ENCODE measurements at regions not wholly inside any gene's neighbourhood (a gene's known extent, or its start where the extent isn't known, plus 50 kb on each side); places are given as distances from the start of the nearest gene placed in this dataset.

DNA sequence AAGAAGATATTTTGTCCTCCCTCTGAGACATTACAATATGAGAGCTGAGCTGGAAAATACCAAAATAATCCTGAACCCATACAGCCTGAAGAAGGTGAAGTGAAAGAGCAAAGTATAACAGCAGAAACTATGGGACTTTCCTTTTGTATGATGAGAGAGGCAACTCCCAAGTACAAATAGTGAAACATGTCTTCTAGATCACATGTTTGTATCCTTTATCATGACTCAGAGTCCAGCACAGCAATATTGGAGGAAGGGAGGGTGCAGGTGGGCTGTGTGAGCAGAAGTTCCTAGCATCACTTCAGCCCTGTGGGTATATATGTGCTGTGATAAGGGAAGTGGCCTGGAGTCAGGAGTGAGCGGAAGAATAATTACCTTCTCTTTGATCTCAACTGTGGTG, 265.6 kb upstream of the NRXN1 start:
- DNase-seq (ENCODE audit: low spot score): peak; percentile 13
- no peaks in the 10 kb centered on the region for H3K36me3 ChIP-seq (replicated peaks; ENCODE audit: insufficient read depth, low read depth)
- no peaks in the 10 kb centered on the region for H3K4me1 ChIP-seq (ENCODE audit: insufficient read depth)
- H3K4me2 ChIP-seq: no peak overlapping the region
- no peaks in the 10 kb centered on the region for H3K9me2 ChIP-seq (replicated peaks; ENCODE audit: insufficient read depth)
- TF ChIP-seq EZH2 (IDR thresholded peaks at IDR 0.05; ENCODE audit: borderline replicate concordance): no peak
- TF ChIP-seq EZH2phosphoT487 (IDR thresholded peaks at IDR 0.05; ENCODE audit: low read depth, severe bottlenecking, unreplicated experiment): no peak
- TF ChIP-seq, protein P1, sequence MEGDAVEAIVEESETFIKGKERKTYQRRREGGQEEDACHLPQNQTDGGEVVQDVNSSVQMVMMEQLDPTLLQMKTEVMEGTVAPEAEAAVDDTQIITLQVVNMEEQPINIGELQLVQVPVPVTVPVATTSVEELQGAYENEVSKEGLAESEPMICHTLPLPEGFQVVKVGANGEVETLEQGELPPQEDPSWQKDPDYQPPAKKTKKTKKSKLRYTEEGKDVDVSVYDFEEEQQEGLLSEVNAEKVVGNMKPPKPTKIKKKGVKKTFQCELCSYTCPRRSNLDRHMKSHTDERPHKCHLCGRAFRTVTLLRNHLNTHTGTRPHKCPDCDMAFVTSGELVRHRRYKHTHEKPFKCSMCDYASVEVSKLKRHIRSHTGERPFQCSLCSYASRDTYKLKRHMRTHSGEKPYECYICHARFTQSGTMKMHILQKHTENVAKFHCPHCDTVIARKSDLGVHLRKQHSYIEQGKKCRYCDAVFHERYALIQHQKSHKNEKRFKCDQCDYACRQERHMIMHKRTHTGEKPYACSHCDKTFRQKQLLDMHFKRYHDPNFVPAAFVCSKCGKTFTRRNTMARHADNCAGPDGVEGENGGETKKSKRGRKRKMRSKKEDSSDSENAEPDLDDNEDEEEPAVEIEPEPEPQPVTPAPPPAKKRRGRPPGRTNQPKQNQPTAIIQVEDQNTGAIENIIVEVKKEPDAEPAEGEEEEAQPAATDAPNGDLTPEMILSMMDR (IDR thresholded peaks at IDR 0.05; ENCODE audit: poor library complexity): no peak
- WGBS (ENCODE audit: low lambda C conversion rate, missing lambda C conversion rate): 50% methylated on average over 1 of the region's 1 CpG
- no peaks in the 10 kb centered on the region for H3K9me3 ChIP-seq (ENCODE audit: low read depth)
- H3K27ac ChIP-seq: no peak overlapping the region
- H2AFZ ChIP-seq: no peak overlapping the region
- H3K27me3 ChIP-seq: no peaks in the 10 kb centered on the region
- H3K4me3 ChIP-seq: no peak overlapping the region
- H3K79me2 ChIP-seq: no peaks in the 10 kb centered on the region
- no peaks in the 10 kb centered on the region for H4K20me1 ChIP-seq (ENCODE audit: insufficient read depth, poor library complexity, severe bottlenecking)

GRCh38 chr2:51293566-51294200, 261.8 kb upstream of the NRXN1 start:
- TF ChIP-seq, protein P1 (IDR thresholded peaks at IDR 0.05; ENCODE audit: poor library complexity): no peak
- no peak for TF ChIP-seq EZH2phosphoT487 (IDR thresholded peaks at IDR 0.05; ENCODE audit: low read depth, severe bottlenecking, unreplicated experiment)
- H3K9me3 ChIP-seq (ENCODE audit: low read depth): no peaks in the 10 kb centered on the region
- no peak overlapping the region for H3K27ac ChIP-seq
- no peaks in the 10 kb centered on the region for H4K20me1 ChIP-seq (ENCODE audit: insufficient read depth, poor library complexity, severe bottlenecking)
- H3K4me3 ChIP-seq: no peak overlapping the region
- H3K79me2 ChIP-seq: no peaks in the 10 kb centered on the region
- 72% methylated on average over 5 of the region's 5 CpGs for WGBS (ENCODE audit: low lambda C conversion rate, missing lambda C conversion rate)
- H3K36me3 ChIP-seq (replicated peaks; ENCODE audit: insufficient read depth, low read depth): no peaks in the 10 kb centered on the region
- H2AFZ ChIP-seq: no peak overlapping the region
- DNase-seq (ENCODE audit: low spot score): no peak
- H3K4me2 ChIP-seq: no peak overlapping the region
- no peaks in the 10 kb centered on the region for H3K27me3 ChIP-seq
- no peaks in the 10 kb centered on the region for H3K4me1 ChIP-seq (ENCODE audit: insufficient read depth)
- no peaks in the 10 kb centered on the region for H3K9me2 ChIP-seq (replicated peaks; ENCODE audit: insufficient read depth)

- H3K9me3 ChIP-seq (ENCODE audit: low read depth): no peaks in the 10 kb centered on the region
- H3K36me3 ChIP-seq (replicated peaks; ENCODE audit: insufficient read depth, low read depth): no peaks in the 10 kb centered on the region
- no peak overlapping the region for H3K4me3 ChIP-seq
- no peak overlapping the region for H3K27ac ChIP-seq
- H3K27me3 ChIP-seq: no peaks in the 10 kb centered on the region
- H2AFZ ChIP-seq: no peak overlapping the region
- no peak overlapping the region for H3K4me2 ChIP-seq
- H4K20me1 ChIP-seq (ENCODE audit: insufficient read depth, poor library complexity, severe bottlenecking): no peaks in the 10 kb centered on the region
- H3K79me2 ChIP-seq: no peaks in the 10 kb centered on the region
- TF ChIP-seq EZH2 (IDR thresholded peaks at IDR 0.05; ENCODE audit: borderline replicate concordance) (no peak), EZH2phosphoT487 (IDR thresholded peaks at IDR 0.05; ENCODE audit: low read depth, severe bottlenecking, unreplicated experiment) (no peak)
- TF ChIP-seq, protein P1 (IDR thresholded peaks at IDR 0.05; ENCODE audit: poor library complexity): no peak
- WGBS (ENCODE audit: low lambda C conversion rate, missing lambda C conversion rate): 64% methylated on average over 5 of the region's 5 CpGs
- no peaks in the 10 kb centered on the region for H3K9me2 ChIP-seq (replicated peaks; ENCODE audit: insufficient read depth)
- DNase-seq (ENCODE audit: low spot score): no peak
- no peaks in the 10 kb centered on the region for H3K4me1 ChIP-seq (ENCODE audit: insufficient read depth)
These were observed 260.0 kb upstream of the NRXN1 start for GRCh38 chr2:51291762-51292551.
